ENCODE measurements at regions not wholly inside any gene's neighbourhood (a gene's known extent, or its start where the extent isn't known, plus 50 kb on each side); places are given as distances from the start of the nearest gene placed in this dataset.
"Not testable (repeated sequence)": the region's sequence is repeated elsewhere in the genome, so short reads cannot be mapped to it uniquely, and the experiment has no call there.

- no peak for DNase-seq
Measured at GRCh38 chr13:56335775-56336174, 804.9 kb upstream of the PRR20A start.

GRCh38 chr13:56338421-56338820 lies 802.3 kb upstream of the PRR20A start:
- DNase-seq = no peak

GRCh38 chr13:56347014-56347413 lies 793.7 kb upstream of the PRR20A start:
- DNase-seq = no peak

GRCh38 chr13:56349866-56350265 lies 790.9 kb upstream of the PRR20A start:
- DNase-seq = no peak

- DNase-seq = peak; percentile 85
Measured at GRCh38 chr13:56351041-56351440, 789.7 kb upstream of the PRR20A start.

- peak; percentile 63 for DNase-seq
Measured at GRCh38 chr13:56352361-56352760, 788.4 kb upstream of the PRR20A start.

- DNase-seq = no peak
Measured at GRCh38 chr13:56352901-56353300, 787.8 kb upstream of the PRR20A start.

- no peak for DNase-seq
Measured at GRCh38 chr13:56356690-56357089, 784.0 kb upstream of the PRR20A start.

- DNase-seq = no peak
Measured at GRCh38 chr13:56378566-56378965, 762.2 kb upstream of the PRR20A start.

- DNase-seq = no peak
Measured at GRCh38 chr13:56393549-56393948, 747.2 kb upstream of the PRR20A start.

GRCh38 chr13:56396318-56396717 lies 744.4 kb upstream of the PRR20A start:
- DNase-seq = no peak

GRCh38 chr13:56400774-56401173 lies 739.9 kb upstream of the PRR20A start:
- no peak for DNase-seq

- no peak for DNase-seq
Measured at GRCh38 chr13:56412856-56413255, 727.9 kb upstream of the PRR20A start.

GRCh38 chr13:56424246-56424645 lies 716.5 kb upstream of the PRR20A start:
- DNase-seq = no peak

GRCh38 chr13:56457535-56458190 lies 683.1 kb upstream of the PRR20A start:
- DNase-seq = no peak

GRCh38 chr13:56459286-56459685 lies 681.4 kb upstream of the PRR20A start:
- no peak for DNase-seq

GRCh38 chr13:56501750-56502149 lies 639.0 kb upstream of the PRR20A start:
- DNase-seq = no peak

- no peak for DNase-seq
Measured at GRCh38 chr13:56510836-56511235, 629.9 kb upstream of the PRR20A start.

GRCh38 chr13:56512336-56512735 lies 628.4 kb upstream of the PRR20A start:
- DNase-seq = not testable (repeated sequence)

GRCh38 chr13:56515441-56515840 lies 625.3 kb upstream of the PRR20A start:
- no peak for DNase-seq

- peak; percentile 95 for DNase-seq
Measured at GRCh38 chr13:56528040-56528790, 612.5 kb upstream of the PRR20A start.

- peak; percentile 58 for DNase-seq
Measured at GRCh38 chr13:56530096-56530495, 610.6 kb upstream of the PRR20A start.

- not testable (repeated sequence) for DNase-seq
Measured at GRCh38 chr13:56547921-56548320, 592.8 kb upstream of the PRR20A start.

- DNase-seq = no peak
Measured at GRCh38 chr13:56558698-56559320, 581.9 kb upstream of the PRR20A start.

Measured in DMS53 (cell line).